GM12892 (cell line): ENCODE measurements at regions not wholly inside any gene's neighbourhood (a gene's known extent, or its start where the extent isn't known, plus 50 kb on each side); places are given as distances from the start of the nearest gene placed in this dataset.

Experiments used
- DNase-seq: peaks from one replicate; pipeline ENCODE4 v3.0.0; 2011; ENCODE audit not compliant: insufficient read length
- FAIRE-seq: peaks from 2 replicates; lab custom pipeline; 2011; peaks lifted over from hg19 to GRCh38; lab: Jason Lieb, UNC
- POLR2A ChIP-seq: IDR thresholded peaks from 2 replicates; pipeline ENCODE4 v1.6.1; 2011; ENCODE audit warnings: low read depth, low read length, control low read depth
- POLR2AphosphoS5 ChIP-seq: IDR thresholded peaks from 2 replicates; pipeline ENCODE4 v1.6.1; 2011; ENCODE audit warnings: low read depth, low read length, control low read depth
- TAF1 ChIP-seq: IDR thresholded peaks from 2 replicates; pipeline ENCODE4 v1.6.1; 2011; ENCODE audit warnings: low read depth, mild to moderate bottlenecking, control low read depth, low read length, borderline replicate concordance

GRCh38 chr3:117550766-117551165 is 841.2 kb downstream of the TUSC7 start:
- no peak for TF ChIP-seq POLR2AphosphoS5
- TF ChIP-seq POLR2A = no peak
- no peak for TF ChIP-seq TAF1
- no peak for FAIRE-seq
- DNase-seq = no peak

- DNase-seq = no peak
- no peak for FAIRE-seq
Measured at GRCh38 chr3:117553461-117553860, 843.9 kb downstream of the TUSC7 start.

DNA sequence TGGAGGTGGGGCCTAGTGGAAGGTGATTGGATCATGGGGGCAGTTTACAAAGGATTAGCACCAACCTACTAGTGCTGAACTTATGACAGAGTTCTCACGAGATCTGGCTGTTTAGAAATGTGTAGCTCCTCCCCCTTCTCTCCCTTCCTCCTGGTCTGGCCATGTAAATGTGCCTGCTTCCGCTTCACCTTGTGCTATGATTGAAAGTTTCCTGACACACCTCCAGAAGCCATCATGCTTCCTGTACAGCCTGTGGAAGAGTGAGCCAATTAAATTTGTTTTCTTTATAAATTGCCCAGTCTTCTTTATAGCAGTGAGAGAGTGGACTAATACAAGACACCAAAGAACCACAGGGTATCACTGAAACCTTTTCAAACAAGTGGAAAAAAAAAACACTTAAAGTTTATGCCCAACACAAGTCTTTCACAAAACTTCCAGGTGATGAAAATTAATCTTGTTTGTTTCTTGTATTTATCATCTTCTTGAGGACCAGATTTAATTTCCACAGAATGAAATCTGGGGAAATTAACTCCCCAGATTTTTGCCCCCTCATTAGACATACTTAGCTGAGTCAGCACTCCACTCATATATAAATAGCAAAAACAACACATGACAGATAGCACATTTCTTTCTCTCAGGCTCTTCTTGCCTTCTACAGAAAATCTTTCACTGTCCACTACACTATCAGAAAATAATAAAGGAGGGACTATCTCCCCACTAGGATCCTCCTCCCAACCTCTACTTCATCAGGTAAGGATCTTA is 847.2 kb downstream of the TUSC7 start:
- no peak for TF ChIP-seq POLR2A
- no peak for FAIRE-seq

More at GRCh38 chr3:117553461-117553860, 843.9 kb downstream of the TUSC7 start:
- TF ChIP-seq TAF1 (no peak), POLR2A (no peak), POLR2AphosphoS5 (no peak)

DNA sequence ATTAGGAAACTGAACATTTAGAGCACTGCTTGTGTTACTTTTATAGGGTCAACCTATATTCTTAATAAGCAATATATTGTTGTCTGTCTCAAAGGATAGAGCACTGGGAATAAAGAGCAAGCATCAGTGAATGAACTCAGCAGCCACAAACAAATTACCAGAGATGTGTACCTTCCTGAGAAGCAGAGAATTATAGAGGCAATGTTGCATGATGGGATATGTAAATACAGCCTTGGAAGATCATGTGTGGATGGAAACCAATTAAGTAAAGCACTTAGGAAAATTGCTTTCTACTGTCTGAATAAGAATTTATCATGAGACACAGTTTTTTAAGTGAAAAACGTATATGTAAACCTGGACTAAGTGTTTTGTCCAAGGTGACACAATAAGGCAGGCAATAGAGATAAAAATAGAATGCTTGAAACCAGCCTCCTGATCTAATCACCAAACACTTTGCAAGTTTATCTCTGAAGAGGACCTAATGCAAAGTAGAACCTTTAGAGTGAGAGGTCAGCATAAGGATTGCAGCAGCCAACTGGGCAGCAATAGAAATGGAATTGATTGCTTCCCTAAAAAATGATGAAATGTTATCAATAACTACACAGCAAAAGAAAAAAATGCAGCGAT is 848.0 kb downstream of the TUSC7 start:
- no peak for DNase-seq
- FAIRE-seq = no peak
- TF ChIP-seq POLR2A (no peak), POLR2AphosphoS5 (no peak), TAF1 (no peak)

More for the DNA sequence above, 847.2 kb downstream of the TUSC7 start:
- DNase-seq = no peak

GRCh38 chr3:117558681-117559080 is 849.1 kb downstream of the TUSC7 start:
- FAIRE-seq (no peak), DNase-seq (no peak)
- TF ChIP-seq POLR2A (no peak), TAF1 (no peak), POLR2AphosphoS5 (no peak)

GRCh38 chr3:117562000-117562399 is 852.4 kb downstream of the TUSC7 start:
- TF ChIP-seq POLR2A (no peak), TAF1 (no peak), POLR2AphosphoS5 (no peak)
- DNase-seq = no peak
- FAIRE-seq = no peak

DNA sequence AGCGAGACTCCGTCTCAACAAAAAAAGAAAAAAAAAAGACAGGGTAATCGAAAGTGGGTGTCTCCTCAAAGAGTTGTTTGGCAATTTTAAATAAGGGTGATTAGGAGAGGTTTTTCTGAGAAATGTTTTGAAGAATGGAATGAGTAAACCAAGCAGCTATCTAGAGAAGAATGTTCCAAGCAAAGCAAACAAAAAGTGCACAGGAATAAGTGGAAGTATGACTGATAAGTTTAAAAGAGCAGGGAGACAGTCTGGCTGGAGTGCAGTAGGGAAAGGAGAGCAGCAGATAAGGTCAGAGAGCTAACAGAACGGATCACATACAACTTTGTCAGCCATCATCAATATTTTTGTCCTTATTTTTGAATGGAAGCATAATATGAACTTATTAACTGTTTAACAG is 853.5 kb downstream of the TUSC7 start:
- no peak for DNase-seq
- FAIRE-seq = no peak
- TF ChIP-seq POLR2AphosphoS5 (no peak), POLR2A (no peak), TAF1 (no peak)

DNA sequence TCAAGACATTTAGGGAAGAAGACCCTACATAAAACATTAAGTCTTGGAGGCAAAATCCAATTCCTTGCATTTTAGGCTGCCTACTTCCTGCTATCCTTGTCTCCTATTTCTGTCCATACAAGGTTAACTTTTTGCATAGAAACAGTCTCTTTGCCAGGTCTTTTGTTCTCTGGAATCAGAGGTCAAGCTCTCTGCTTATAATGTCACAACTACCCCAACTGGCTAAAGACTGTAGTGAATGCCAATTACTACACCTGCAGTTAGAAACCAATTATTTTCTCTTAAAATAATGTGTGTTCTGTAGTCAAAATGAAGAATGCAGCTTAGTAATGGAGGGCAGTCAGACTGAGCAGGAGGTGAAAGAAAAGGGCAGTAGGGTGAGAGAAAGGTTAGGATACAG is 856.2 kb downstream of the TUSC7 start:
- no peak for TF ChIP-seq TAF1
- TF ChIP-seq POLR2A = no peak
- TF ChIP-seq POLR2AphosphoS5 = no peak
- no peak for FAIRE-seq

DNA sequence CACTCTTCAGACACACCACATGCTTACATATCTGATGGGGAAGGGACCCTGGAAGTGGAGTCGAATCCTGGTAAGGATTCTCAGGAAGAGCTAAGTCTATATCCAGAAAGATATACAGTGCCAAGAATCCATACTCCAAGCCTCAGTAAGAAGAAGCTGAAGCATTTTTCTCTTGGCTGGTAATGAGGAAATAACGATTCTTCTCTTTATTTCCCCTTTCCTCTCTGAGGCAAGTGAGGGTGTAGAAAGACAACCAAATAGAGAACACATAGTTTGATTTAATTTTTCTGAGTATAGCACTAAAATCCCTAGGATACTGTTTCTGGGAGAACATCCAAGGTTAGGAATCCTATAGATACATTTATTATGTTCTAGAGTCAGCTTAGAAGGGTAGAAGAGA is 857.3 kb downstream of the TUSC7 start:
- no peak for FAIRE-seq
- TF ChIP-seq POLR2A (no peak), POLR2AphosphoS5 (no peak), TAF1 (no peak)

More for the DNA sequence above, 856.2 kb downstream of the TUSC7 start:
- no peak for DNase-seq

GRCh38 chr3:117567382-117567781 is 857.8 kb downstream of the TUSC7 start:
- DNase-seq (no peak), FAIRE-seq (no peak)
- TF ChIP-seq TAF1 (no peak), POLR2AphosphoS5 (no peak), POLR2A (no peak)

More for the DNA sequence above, 857.3 kb downstream of the TUSC7 start:
- DNase-seq = no peak

GRCh38 chr3:117567906-117568305 is 858.3 kb downstream of the TUSC7 start:
- TF ChIP-seq TAF1 (no peak), POLR2AphosphoS5 (no peak), POLR2A (no peak)
- FAIRE-seq (no peak), DNase-seq (no peak)

GRCh38 chr3:117572786-117573185 is 863.2 kb downstream of the TUSC7 start:
- TF ChIP-seq POLR2A (no peak), POLR2AphosphoS5 (no peak), TAF1 (no peak)
- FAIRE-seq (no peak), DNase-seq (no peak)
